Activated naive CD4-positive, alpha-beta T cell treated with anti-CD3 and anti-CD28 coated beads, Interleukin-2, amount 50 U/mL, for 72 hours (primary cell): ENCODE measurements at regions not wholly inside any gene's neighbourhood (a gene's known extent, or its start where the extent isn't known, plus 50 kb on each side); places are given as distances from the start of the nearest gene placed in this dataset.
A peak's percentile ranks its signal among the peaks of the same experiment; 100 is the strongest.

Experiments
- ATAC-seq, 2 donors: fragments of 150-1000 bp; cut with Tn5 transposase; 2 replicates each; pipeline ENCODE4 v1.10.0; 2021; ENCODE audit warnings: mild to moderate bottlenecking in 2 of 2, moderate library complexity in 2 of 2
- DNase-seq, 2 donors: peaks; one replicate each; pipeline ENCODE4 v3.0.0; 2021 to 2022; ENCODE audit warnings: low spot score in 2 of 2
- H3K27ac Mint-ChIP-seq, 2 donors: one replicate each; pipeline ENCODE4 v1.8.0; 2022; ENCODE audit warnings: mild to moderate bottlenecking in 2 of 2, mixed read lengths in 2 of 2
- H3K36me3 Mint-ChIP-seq, 2 donors: one replicate each; pipeline ENCODE4 v1.8.0; 2022; ENCODE audit warnings: mixed read lengths in 2 of 2
- H3K9me3 Mint-ChIP-seq, 2 donors: one replicate each; pipeline ENCODE4 v1.8.0; 2022; ENCODE audit warnings: mixed read lengths in 2 of 2

GRCh38 chr3:31135546-31135945, 241.1 kb upstream of the GADL1 start:
- DNase-seq (no peak), ATAC-seq (no peak)
- Mint-ChIP-seq H3K9me3 (no peaks in the 10 kb centered on the region), H3K27ac (no peak overlapping the region), H3K36me3 (no peaks in the 10 kb centered on the region)

GRCh38 chr3:31137718-31138465, 243.4 kb upstream of the GADL1 start:
- no peak for DNase-seq
- ATAC-seq: no peak
- no peak overlapping the region for H3K27ac Mint-ChIP-seq
- peaks cover 0 to 3% of the 10 kb centered on the region in 2 donors for H3K9me3 Mint-ChIP-seq
- H3K36me3 Mint-ChIP-seq: no peaks in the 10 kb centered on the region

GRCh38 chr3:31140470-31140869, 246.0 kb upstream of the GADL1 start:
- no peak for ATAC-seq
- Mint-ChIP-seq H3K27ac (no peak overlapping the region), H3K9me3 (peaks cover 0 to 6% of the 10 kb centered on the region in 2 donors), H3K36me3 (no peaks in the 10 kb centered on the region)
- no peak for DNase-seq

GRCh38 chr3:31142139-31142538, 247.7 kb upstream of the GADL1 start:
- Mint-ChIP-seq H3K36me3 (peaks cover 0 to 14% of the 10 kb centered on the region in 2 donors), H3K9me3 (peaks cover 0 to 11% of the 10 kb centered on the region in 2 donors), H3K27ac (no peak overlapping the region)
- ATAC-seq (no peak), DNase-seq (no peak)

- ATAC-seq (no peak), DNase-seq (no peak)
- peaks cover 0 to 11% of the 10 kb centered on the region in 2 donors for H3K9me3 Mint-ChIP-seq
- H3K36me3 Mint-ChIP-seq: peaks cover 0 to 18% of the 10 kb centered on the region in 2 donors
- no peak overlapping the region for H3K27ac Mint-ChIP-seq
Measured at GRCh38 chr3:31142543-31142942, 248.1 kb upstream of the GADL1 start.

GRCh38 chr3:31145062-31145461, 250.6 kb upstream of the GADL1 start:
- H3K27ac Mint-ChIP-seq: no peak overlapping the region

GRCh38 chr3:31147550-31147949, 253.1 kb upstream of the GADL1 start:
- Mint-ChIP-seq H3K36me3 (peaks cover 24 to 36% of the 10 kb centered on the region in 2 donors), H3K27ac (no peak overlapping the region), H3K9me3 (peaks cover 23 to 35% of the 10 kb centered on the region in 2 donors)
- ATAC-seq (no peak), DNase-seq (no peak)

More at GRCh38 chr3:31145062-31145461, 250.6 kb upstream of the GADL1 start:
- DNase-seq (no peak), ATAC-seq (no peak)
- Mint-ChIP-seq H3K9me3 (peaks cover 9 to 21% of the 10 kb centered on the region in 2 donors), H3K36me3 (peaks cover 11 to 29% of the 10 kb centered on the region in 2 donors)

- no peaks in the 10 kb centered on the region for H3K36me3 Mint-ChIP-seq
- ATAC-seq: no peak
Measured at GRCh38 chr3:31157047-31157694, 262.7 kb upstream of the GADL1 start.

GRCh38 chr3:31157893-31158620, 263.6 kb upstream of the GADL1 start:
- Mint-ChIP-seq H3K36me3 (no peaks in the 10 kb centered on the region), H3K9me3 (peaks cover 0 to 6% of the 10 kb centered on the region in 2 donors), H3K27ac (no peak overlapping the region)
- ATAC-seq (no peak), DNase-seq (no peak)

More at GRCh38 chr3:31157047-31157694, 262.7 kb upstream of the GADL1 start:
- DNase-seq: no peak
- Mint-ChIP-seq H3K9me3 (peaks cover 0 to 6% of the 10 kb centered on the region in 2 donors), H3K27ac (peak overlapping the region in 1 of 2 donors; percentile 17)

GRCh38 chr3:31159331-31160039, 265.0 kb upstream of the GADL1 start:
- ATAC-seq: no peak
- H3K36me3 Mint-ChIP-seq: no peaks in the 10 kb centered on the region

GRCh38 chr3:31161889-31162288, 267.4 kb upstream of the GADL1 start:
- DNase-seq: no peak
- Mint-ChIP-seq H3K36me3 (no peaks in the 10 kb centered on the region), H3K27ac (no peak overlapping the region), H3K9me3 (peaks cover 0 to 4% of the 10 kb centered on the region in 2 donors)
- ATAC-seq: no peak

More at GRCh38 chr3:31159331-31160039, 265.0 kb upstream of the GADL1 start:
- no peak for DNase-seq
- Mint-ChIP-seq H3K27ac (no peak overlapping the region), H3K9me3 (peaks cover 0 to 6% of the 10 kb centered on the region in 2 donors)

- Mint-ChIP-seq H3K36me3 (no peaks in the 10 kb centered on the region), H3K27ac (no peak overlapping the region), H3K9me3 (peaks cover 0 to 3% of the 10 kb centered on the region in 2 donors)
- DNase-seq (no peak), ATAC-seq (no peak)
Measured at GRCh38 chr3:31164381-31164780, 269.9 kb upstream of the GADL1 start.

GRCh38 chr3:31165399-31165860, 271.0 kb upstream of the GADL1 start:
- H3K9me3 Mint-ChIP-seq: peaks cover 0 to 7% of the 10 kb centered on the region in 2 donors
- no peaks in the 10 kb centered on the region for H3K36me3 Mint-ChIP-seq
- ATAC-seq: no peak
- no peak for DNase-seq
- H3K27ac Mint-ChIP-seq: no peak overlapping the region

- no peak overlapping the region for H3K27ac Mint-ChIP-seq
- no peak for DNase-seq
- H3K9me3 Mint-ChIP-seq: peaks cover 0 to 13% of the 10 kb centered on the region in 2 donors
- H3K36me3 Mint-ChIP-seq: no peaks in the 10 kb centered on the region
- ATAC-seq: no peak
Measured at GRCh38 chr3:31166249-31166885, 271.9 kb upstream of the GADL1 start.

- Mint-ChIP-seq H3K27ac (no peak overlapping the region), H3K36me3 (peaks cover 4 to 8% of the 10 kb centered on the region in 2 donors), H3K9me3 (peaks cover 3 to 18% of the 10 kb centered on the region in 2 donors)
- ATAC-seq (no peak), DNase-seq (no peak)
Measured at GRCh38 chr3:31167666-31168065, 273.2 kb upstream of the GADL1 start.
